ENCODE measurements at regions not wholly inside any gene's neighbourhood (a gene's known extent, or its start where the extent isn't known, plus 50 kb on each side); places are given as distances from the start of the nearest gene placed in this dataset.

DNA sequence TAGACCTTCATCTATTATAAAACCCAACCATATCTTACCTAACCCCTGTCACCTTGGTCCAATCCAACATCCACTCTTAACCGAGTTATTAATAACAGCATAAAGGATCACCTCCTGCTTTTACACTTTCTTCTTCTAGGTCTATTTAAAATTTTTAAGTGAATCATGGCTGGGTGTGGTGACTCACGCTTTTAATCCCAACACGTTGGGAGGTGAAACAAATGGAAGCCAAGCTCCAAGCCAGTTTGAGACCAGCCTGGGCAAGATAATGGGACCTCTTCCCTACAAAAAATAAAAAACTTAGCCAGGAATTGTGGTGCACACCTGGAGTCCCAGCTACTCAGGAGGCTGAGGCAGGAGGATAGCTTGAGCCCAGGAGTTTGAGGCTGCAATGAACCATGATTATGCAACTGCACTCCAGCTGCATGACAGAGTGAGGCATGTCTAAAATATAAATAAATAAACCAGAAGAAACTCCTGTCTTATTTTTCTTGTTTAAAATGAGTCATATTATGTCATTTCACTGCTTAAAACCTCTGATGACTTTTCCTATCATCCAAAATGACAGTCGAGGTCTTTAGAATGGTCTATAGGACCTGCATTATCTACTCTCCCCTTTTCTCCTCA lies 188.4 kb downstream of the GASK1B start:
- no peaks in the 10 kb centered on the region for H3K4me1 Mint-ChIP-seq
- H3K27me3 Mint-ChIP-seq (ENCODE audit: low read depth): no peaks in the 10 kb centered on the region
- no peak overlapping the region for H3K27ac Mint-ChIP-seq (ENCODE audit: unreplicated experiment)
- H3K36me3 Mint-ChIP-seq (ENCODE audit: low read depth): no peaks in the 10 kb centered on the region
- no peak for DNase-seq (ENCODE audit: low read depth, low spot score)
- no peaks in the 10 kb centered on the region for H3K9me3 Mint-ChIP-seq
- TF ChIP-seq, protein P1, sequence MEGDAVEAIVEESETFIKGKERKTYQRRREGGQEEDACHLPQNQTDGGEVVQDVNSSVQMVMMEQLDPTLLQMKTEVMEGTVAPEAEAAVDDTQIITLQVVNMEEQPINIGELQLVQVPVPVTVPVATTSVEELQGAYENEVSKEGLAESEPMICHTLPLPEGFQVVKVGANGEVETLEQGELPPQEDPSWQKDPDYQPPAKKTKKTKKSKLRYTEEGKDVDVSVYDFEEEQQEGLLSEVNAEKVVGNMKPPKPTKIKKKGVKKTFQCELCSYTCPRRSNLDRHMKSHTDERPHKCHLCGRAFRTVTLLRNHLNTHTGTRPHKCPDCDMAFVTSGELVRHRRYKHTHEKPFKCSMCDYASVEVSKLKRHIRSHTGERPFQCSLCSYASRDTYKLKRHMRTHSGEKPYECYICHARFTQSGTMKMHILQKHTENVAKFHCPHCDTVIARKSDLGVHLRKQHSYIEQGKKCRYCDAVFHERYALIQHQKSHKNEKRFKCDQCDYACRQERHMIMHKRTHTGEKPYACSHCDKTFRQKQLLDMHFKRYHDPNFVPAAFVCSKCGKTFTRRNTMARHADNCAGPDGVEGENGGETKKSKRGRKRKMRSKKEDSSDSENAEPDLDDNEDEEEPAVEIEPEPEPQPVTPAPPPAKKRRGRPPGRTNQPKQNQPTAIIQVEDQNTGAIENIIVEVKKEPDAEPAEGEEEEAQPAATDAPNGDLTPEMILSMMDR (conservative IDR thresholded peaks at IDR 0.05): no peak
- H3K4me3 Mint-ChIP-seq: no peak overlapping the region

DNA sequence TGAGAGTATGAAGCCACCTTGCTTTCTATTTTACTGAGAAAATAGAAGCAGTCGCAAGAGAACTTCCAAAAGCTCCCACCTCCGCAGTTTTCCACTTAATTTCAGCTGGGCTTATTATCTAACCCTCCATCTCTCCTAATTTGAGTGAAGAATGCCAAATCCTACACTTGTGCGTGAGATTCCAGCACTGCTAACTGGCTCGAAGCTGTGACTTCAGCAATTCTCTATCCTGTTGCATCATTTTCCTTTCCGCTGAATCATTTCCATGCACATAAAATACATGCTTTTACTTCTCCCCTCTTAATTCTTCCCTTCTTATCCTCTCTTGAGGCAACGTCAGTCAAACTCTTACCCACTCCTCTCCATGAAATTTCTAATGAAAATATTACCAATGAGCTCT lies 189.5 kb downstream of the GASK1B start:
- Mint-ChIP-seq H3K27me3 (ENCODE audit: low read depth) (no peaks in the 10 kb centered on the region), H3K4me1 (peaks cover 9% of the 10 kb centered on the region), H3K36me3 (ENCODE audit: low read depth) (no peaks in the 10 kb centered on the region), H3K4me3 (no peak overlapping the region), H3K9me3 (no peaks in the 10 kb centered on the region), H3K27ac (ENCODE audit: unreplicated experiment) (no peak overlapping the region)
- TF ChIP-seq, protein P1 (conservative IDR thresholded peaks at IDR 0.05): no peak
- no peak for DNase-seq (ENCODE audit: low read depth, low spot score)

DNA sequence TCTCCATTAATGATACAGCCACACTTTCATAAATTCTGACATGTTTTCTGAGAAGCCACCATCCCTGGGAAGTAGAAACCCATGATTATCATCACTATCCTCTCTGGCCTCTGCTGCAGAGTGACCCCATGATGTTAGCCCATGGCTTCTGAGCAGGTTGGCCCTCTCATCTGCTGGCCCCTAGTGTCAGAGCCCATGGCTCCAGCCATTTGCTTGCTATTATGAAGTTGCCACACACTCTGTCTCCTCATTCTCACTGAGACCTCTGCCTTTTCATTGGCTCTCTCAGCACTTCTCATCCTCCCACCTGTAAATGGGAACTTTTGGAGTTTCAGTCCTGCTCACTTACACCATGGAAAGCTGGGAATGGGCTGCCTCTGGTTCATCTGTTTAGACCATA lies 192.7 kb downstream of the GASK1B start:
- TF ChIP-seq, protein P1 (conservative IDR thresholded peaks at IDR 0.05): no peak
- Mint-ChIP-seq H3K27me3 (ENCODE audit: low read depth) (no peaks in the 10 kb centered on the region), H3K36me3 (ENCODE audit: low read depth) (no peaks in the 10 kb centered on the region), H3K9me3 (no peaks in the 10 kb centered on the region), H3K4me3 (no peak overlapping the region), H3K27ac (ENCODE audit: unreplicated experiment) (no peak overlapping the region), H3K4me1 (peaks cover 16% of the 10 kb centered on the region)
- DNase-seq (ENCODE audit: low read depth, low spot score): no peak

DNA sequence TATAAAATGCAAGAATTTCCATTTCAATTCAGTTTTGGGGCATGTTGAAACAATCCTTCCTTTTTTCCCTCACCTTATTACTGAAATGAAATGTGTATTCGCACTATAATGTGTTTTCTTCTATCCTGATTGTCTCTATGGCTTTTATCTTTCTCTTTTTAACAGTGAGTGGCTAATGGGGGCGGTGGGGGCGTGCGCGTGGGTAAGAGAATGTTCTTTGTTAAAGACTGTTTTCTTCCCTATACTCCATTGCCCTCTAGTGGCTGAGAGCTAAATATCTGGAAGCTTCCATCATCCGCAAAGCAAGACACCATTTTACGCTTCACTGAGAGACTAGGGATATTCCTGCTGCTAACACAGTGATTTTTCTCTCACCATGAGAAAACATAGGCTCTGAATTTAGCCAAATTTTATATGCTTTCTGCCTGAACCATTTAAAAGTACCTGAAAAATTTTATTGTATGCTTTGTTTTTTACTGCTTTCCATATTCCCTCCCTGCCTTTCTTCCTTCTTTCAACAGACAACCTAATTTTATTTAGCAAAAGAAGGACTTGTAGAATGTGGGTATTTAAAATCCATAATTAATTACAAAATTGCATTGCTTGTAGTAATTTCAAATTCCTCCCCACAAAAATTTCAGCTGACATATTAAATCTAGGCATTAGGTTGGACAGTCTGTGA lies 194.0 kb downstream of the GASK1B start:
- H3K4me3 Mint-ChIP-seq: peak overlapping the region; percentile 50
- TF ChIP-seq, protein P1 (conservative IDR thresholded peaks at IDR 0.05): peak; percentile 92
- no peaks in the 10 kb centered on the region for H3K9me3 Mint-ChIP-seq
- H3K27ac Mint-ChIP-seq (ENCODE audit: unreplicated experiment): no peak overlapping the region
- no peaks in the 10 kb centered on the region for H3K36me3 Mint-ChIP-seq (ENCODE audit: low read depth)
- peak; percentile 41 for DNase-seq (ENCODE audit: low read depth, low spot score)
- H3K4me1 Mint-ChIP-seq: peaks cover 16% of the 10 kb centered on the region
- H3K27me3 Mint-ChIP-seq (ENCODE audit: low read depth): no peaks in the 10 kb centered on the region

- TF ChIP-seq, protein P1 (conservative IDR thresholded peaks at IDR 0.05): no peak
- no peak for DNase-seq (ENCODE audit: low read depth, low spot score)
- no peak overlapping the region for H3K27ac Mint-ChIP-seq (ENCODE audit: unreplicated experiment)
- H3K4me1 Mint-ChIP-seq: peaks cover 16% of the 10 kb centered on the region
- H3K36me3 Mint-ChIP-seq (ENCODE audit: low read depth): no peaks in the 10 kb centered on the region
- no peaks in the 10 kb centered on the region for H3K9me3 Mint-ChIP-seq
- no peaks in the 10 kb centered on the region for H3K27me3 Mint-ChIP-seq (ENCODE audit: low read depth)
- no peak overlapping the region for H3K4me3 Mint-ChIP-seq
Observed at GRCh38 chr4:157977086-157977485, 195.7 kb downstream of the GASK1B start.
